HL-60 (cell line): ENCODE measurements at regions not wholly inside any gene's neighbourhood (a gene's known extent, or its start where the extent isn't known, plus 50 kb on each side); places are given as distances from the start of the nearest gene placed in this dataset.

Source experiments
- DNase-seq, 2 experiments: peaks; one replicate each; pipeline ENCODE4 v3.0.0-alpha.2; 2010 to 2020; ENCODE audit warnings: low read depth in 1 of 2, low spot score in 1 of 2
- H3K27ac ChIP-seq: fragments of 250-450 bp; sonication (Bioruptor Pico); replicated peaks from 2 replicates; pipeline ENCODE4 v1.5.1; 2020; ENCODE audit warnings: mild to moderate bottlenecking, moderate library complexity
- H3K27me3 ChIP-seq: fragments of 250-450 bp; sonication (Bioruptor Pico); 2 replicates; pipeline ENCODE4 v1.5.1; 2021; ENCODE audit warnings: mild to moderate bottlenecking, moderate library complexity; ENCODE audit not compliant: insufficient read depth, poor library complexity, severe bottlenecking
- H3K4me3 ChIP-seq: replicated peaks from 2 replicates; pipeline ENCODE4 v1.5.1; 2011; ENCODE audit warnings: mild to moderate bottlenecking, control low read depth, low read length; ENCODE audit not compliant: insufficient read depth
- CTCF ChIP-seq: IDR thresholded peaks from one replicate; pipeline ENCODE4 v1.5.1; 2011; ENCODE audit warnings: low read length, control low read depth, inconsistent platforms; ENCODE audit not compliant: insufficient read depth
- GABPA ChIP-seq: IDR thresholded peaks from 2 replicates; pipeline ENCODE4 v1.6.1; 2012; ENCODE audit warnings: low read depth
- POLR2AphosphoS5 ChIP-seq: IDR thresholded peaks from 2 replicates; pipeline ENCODE4 v1.6.1; 2012; ENCODE audit warnings: low read depth
- REST ChIP-seq: IDR thresholded peaks from 2 replicates; pipeline ENCODE4 v1.6.1; 2012; ENCODE audit warnings: low read depth; ENCODE audit not compliant: insufficient replicate concordance
- SPI1 ChIP-seq: IDR thresholded peaks from 2 replicates; pipeline ENCODE4 v1.6.1; 2012; ENCODE audit warnings: low read depth, mild to moderate bottlenecking, borderline replicate concordance

- H3K27ac ChIP-seq, result no peak overlapping the region
- no peak overlapping the region for H3K4me3 ChIP-seq
- TF ChIP-seq REST (no peak), SPI1 (no peak)
- DNase-seq, result no peak
- H3K27me3 ChIP-seq, result no peaks in the 10 kb centered on the region
These were observed 515.9 kb upstream of the TBX3 start for GRCh38 chr12:115199831-115200230.

GRCh38 chr12:115194857-115195256 lies 510.9 kb upstream of the TBX3 start:
- no peaks in the 10 kb centered on the region for H3K27me3 ChIP-seq
- no peak overlapping the region for H3K27ac ChIP-seq
- no peak overlapping the region for H3K4me3 ChIP-seq
- TF ChIP-seq GABPA (no peak), SPI1 (no peak), REST (no peak), POLR2AphosphoS5 (no peak), CTCF (no peak)
- DNase-seq, result no peak

GRCh38 chr12:115194448-115194847 lies 510.5 kb upstream of the TBX3 start:
- TF ChIP-seq REST (no peak), CTCF (no peak), GABPA (no peak), SPI1 (no peak), POLR2AphosphoS5 (no peak)
- no peaks in the 10 kb centered on the region for H3K27me3 ChIP-seq
- no peak overlapping the region for H3K4me3 ChIP-seq
- H3K27ac ChIP-seq, result no peak overlapping the region
- DNase-seq, result no peak

GRCh38 chr12:115191342-115191741 lies 507.4 kb upstream of the TBX3 start:
- Histone ChIP-seq H3K27ac (no peak overlapping the region), H3K27me3 (no peaks in the 10 kb centered on the region), H3K4me3 (no peak overlapping the region)
- no peak for TF ChIP-seq SPI1
- no peak for TF ChIP-seq GABPA
- no peak for TF ChIP-seq CTCF
- TF ChIP-seq REST, result no peak
- TF ChIP-seq POLR2AphosphoS5, result no peak
- no peak for DNase-seq
